ENCODE measurements at regions not wholly inside any gene's neighbourhood (a gene's known extent, or its start where the extent isn't known, plus 50 kb on each side); places are given as distances from the start of the nearest gene placed in this dataset.

- ATAC-seq (ENCODE audit: insufficient number of reproducible peaks, low FRiP score, low read depth) (no peak), DNase-seq (ENCODE audit: low spot score) (no peak)
- Histone ChIP-seq H3K36me3 (no peaks in the 10 kb centered on the region), H3K4me3 (no peak overlapping the region), H3K9me3 (no peaks in the 10 kb centered on the region), H3K27me3 (replicated peaks; ENCODE audit: insufficient read depth) (no peaks in the 10 kb centered on the region), H3K27ac (no peak overlapping the region), H3K4me1 (ENCODE audit: control insufficient read depth in 1 of 2, low read depth in 2 of 2) (peaks cover 0 to 3% of the 10 kb centered on the region in 2 donors)
- TF ChIP-seq CTCF (IDR thresholded peaks at IDR 0.05): no peak
These were observed 363.9 kb downstream of the UTRN start for GRCh38 chr6:144649085-144649484.

- Histone ChIP-seq H3K27ac (no peak overlapping the region), H3K4me1 (ENCODE audit: control insufficient read depth in 1 of 2, low read depth in 2 of 2) (peaks cover 0 to 3% of the 10 kb centered on the region in 2 donors), H3K4me3 (no peak overlapping the region), H3K9me3 (no peaks in the 10 kb centered on the region), H3K36me3 (no peaks in the 10 kb centered on the region), H3K27me3 (replicated peaks; ENCODE audit: insufficient read depth) (no peaks in the 10 kb centered on the region)
- ATAC-seq (ENCODE audit: insufficient number of reproducible peaks, low FRiP score, low read depth): no peak
- no peak for TF ChIP-seq CTCF (IDR thresholded peaks at IDR 0.05)
- DNase-seq (ENCODE audit: low spot score): no peak
These were observed 366.1 kb downstream of the UTRN start for GRCh38 chr6:144651234-144651633.

GRCh38 chr6:144652292-144652891 is 367.3 kb downstream of the UTRN start:
- Histone ChIP-seq H3K9me3 (no peaks in the 10 kb centered on the region), H3K36me3 (no peaks in the 10 kb centered on the region), H3K4me1 (ENCODE audit: control insufficient read depth in 1 of 2, low read depth in 2 of 2) (peaks cover 0 to 3% of the 10 kb centered on the region in 2 donors), H3K27ac (no peak overlapping the region), H3K27me3 (replicated peaks; ENCODE audit: insufficient read depth) (no peaks in the 10 kb centered on the region), H3K4me3 (no peak overlapping the region)
- ATAC-seq (ENCODE audit: insufficient number of reproducible peaks, low FRiP score, low read depth): no peak
- DNase-seq (ENCODE audit: low spot score): no peak
- TF ChIP-seq CTCF (IDR thresholded peaks at IDR 0.05): no peak

GRCh38 chr6:144653885-144654505 is 368.9 kb downstream of the UTRN start:
- DNase-seq (ENCODE audit: low spot score): no peak
- no peaks in the 10 kb centered on the region for H3K9me3 ChIP-seq
- no peaks in the 10 kb centered on the region for H3K27me3 ChIP-seq (replicated peaks; ENCODE audit: insufficient read depth)
- H3K27ac ChIP-seq: no peak overlapping the region
- no peak for TF ChIP-seq CTCF (IDR thresholded peaks at IDR 0.05)
- no peak for ATAC-seq (ENCODE audit: insufficient number of reproducible peaks, low FRiP score, low read depth)
- H3K4me1 ChIP-seq (ENCODE audit: control insufficient read depth in 1 of 2, low read depth in 2 of 2): peaks cover 0 to 1% of the 10 kb centered on the region in 2 donors
- no peak overlapping the region for H3K4me3 ChIP-seq
- H3K36me3 ChIP-seq: no peaks in the 10 kb centered on the region

GRCh38 chr6:144654506-144654905 is 369.4 kb downstream of the UTRN start:
- DNase-seq (ENCODE audit: low spot score): no peak
- TF ChIP-seq CTCF (IDR thresholded peaks at IDR 0.05): no peak
- no peaks in the 10 kb centered on the region for H3K9me3 ChIP-seq

More at GRCh38 chr6:144654506-144654905, 369.4 kb downstream of the UTRN start:
- H3K4me3 ChIP-seq: no peak overlapping the region
- H3K27me3 ChIP-seq (replicated peaks; ENCODE audit: insufficient read depth): no peaks in the 10 kb centered on the region
- H3K27ac ChIP-seq: no peak overlapping the region
- H3K4me1 ChIP-seq (ENCODE audit: control insufficient read depth in 1 of 2, low read depth in 2 of 2): peaks cover 5 to 6% of the 10 kb centered on the region in 2 donors
- no peak for ATAC-seq (ENCODE audit: insufficient number of reproducible peaks, low FRiP score, low read depth)
- no peaks in the 10 kb centered on the region for H3K36me3 ChIP-seq
